ENCODE measurements at regions not wholly inside any gene's neighbourhood (a gene's known extent, or its start where the extent isn't known, plus 50 kb on each side); places are given as distances from the start of the nearest gene placed in this dataset.

DNA sequence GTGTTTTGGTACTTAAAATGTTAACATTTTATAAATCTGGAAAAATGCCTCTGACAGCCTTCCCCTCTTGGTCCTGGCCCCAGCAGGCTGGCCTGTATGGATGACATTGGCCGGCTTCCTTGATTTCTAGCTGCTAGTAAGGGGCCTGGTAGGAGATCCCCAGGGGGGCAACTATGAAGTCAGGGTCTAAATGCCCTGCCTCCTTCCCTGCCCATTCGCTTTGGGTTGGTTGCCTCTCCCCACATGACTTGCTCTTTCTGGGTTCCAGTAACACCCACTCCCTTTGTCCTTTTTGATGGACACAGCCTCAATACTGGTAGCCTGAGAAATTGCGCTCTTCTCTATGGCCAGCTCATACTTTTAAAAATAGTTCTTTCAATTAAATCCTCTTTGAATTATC, 78.0 kb upstream of the MAD2L1 start:
- H3K27ac Mint-ChIP-seq, result no peak overlapping the region; a peak in 1 of 7 replicates
- no peaks in the 10 kb centered on the region for H3K79me1 ChIP-seq (ENCODE audit: insufficient read depth, low read depth, low read length, poor library complexity, severe bottlenecking)
- no peaks in the 10 kb centered on the region for H3K27me3 ChIP-seq (ENCODE audit: insufficient read depth, low read length)
- no peaks in the 10 kb centered on the region for H3K23me2 ChIP-seq (ENCODE audit: insufficient read length, low read depth, low read length, poor library complexity, severe bottlenecking)
- no peak overlapping the region for H4K91ac ChIP-seq (ENCODE audit: insufficient read length, low read depth, low read length)
- no peaks in the 10 kb centered on the region for H3K27me3 Mint-ChIP-seq (ENCODE audit: low read depth)
- no peak overlapping the region for H3K27ac ChIP-seq (ENCODE audit: insufficient read length, low read depth, low read length)
- TF ChIP-seq, protein P1, sequence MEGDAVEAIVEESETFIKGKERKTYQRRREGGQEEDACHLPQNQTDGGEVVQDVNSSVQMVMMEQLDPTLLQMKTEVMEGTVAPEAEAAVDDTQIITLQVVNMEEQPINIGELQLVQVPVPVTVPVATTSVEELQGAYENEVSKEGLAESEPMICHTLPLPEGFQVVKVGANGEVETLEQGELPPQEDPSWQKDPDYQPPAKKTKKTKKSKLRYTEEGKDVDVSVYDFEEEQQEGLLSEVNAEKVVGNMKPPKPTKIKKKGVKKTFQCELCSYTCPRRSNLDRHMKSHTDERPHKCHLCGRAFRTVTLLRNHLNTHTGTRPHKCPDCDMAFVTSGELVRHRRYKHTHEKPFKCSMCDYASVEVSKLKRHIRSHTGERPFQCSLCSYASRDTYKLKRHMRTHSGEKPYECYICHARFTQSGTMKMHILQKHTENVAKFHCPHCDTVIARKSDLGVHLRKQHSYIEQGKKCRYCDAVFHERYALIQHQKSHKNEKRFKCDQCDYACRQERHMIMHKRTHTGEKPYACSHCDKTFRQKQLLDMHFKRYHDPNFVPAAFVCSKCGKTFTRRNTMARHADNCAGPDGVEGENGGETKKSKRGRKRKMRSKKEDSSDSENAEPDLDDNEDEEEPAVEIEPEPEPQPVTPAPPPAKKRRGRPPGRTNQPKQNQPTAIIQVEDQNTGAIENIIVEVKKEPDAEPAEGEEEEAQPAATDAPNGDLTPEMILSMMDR (conservative IDR thresholded peaks at IDR 0.05), result no peak
- H3K9me3 Mint-ChIP-seq, result no peaks in the 10 kb centered on the region; a peak in 1 of 5 replicates
- H3K14ac ChIP-seq (ENCODE audit: insufficient read depth, low read length), result no peak overlapping the region
- no peak overlapping the region for H2BK12ac ChIP-seq (ENCODE audit: insufficient read length, low read depth, low read length)
- no peak overlapping the region for H3K4me3 Mint-ChIP-seq
- H4K5ac ChIP-seq (ENCODE audit: insufficient read length, low read depth, low read length), result no peak overlapping the region
- no peak overlapping the region for H3K56ac ChIP-seq (ENCODE audit: insufficient read length, low read depth, low read length)
- peak; percentile 37 for DNase-seq
- H3K4me2 ChIP-seq (ENCODE audit: insufficient read depth, insufficient read length, low read length), result no peak overlapping the region
- H2AK5ac ChIP-seq (ENCODE audit: insufficient read length, low read length), result no peak overlapping the region
- no peak overlapping the region for H2AFZ ChIP-seq (ENCODE audit: low read length)
- no CpG with 5 or more reads among the region's 3 CpGs for WGBS (ENCODE audit: extremely low coverage, insufficient read length, low lambda C conversion rate)
- no peak overlapping the region for H2BK120ac ChIP-seq (ENCODE audit: low read depth, low read length, poor library complexity, severe bottlenecking)
- no peak overlapping the region for H3T11ph ChIP-seq (ENCODE audit: low read length)
- H2BK20ac ChIP-seq (ENCODE audit: low read depth, low read length, poor library complexity, severe bottlenecking), result no peak overlapping the region
- H3K36me3 Mint-ChIP-seq (ENCODE audit: insufficient read depth in 1 of 3, low read depth in 3 of 3), result no peaks in the 10 kb centered on the region
- H3K23ac ChIP-seq (ENCODE audit: insufficient read length, low read depth, low read length), result no peak overlapping the region
- no peaks in the 10 kb centered on the region for H3K4me1 ChIP-seq (ENCODE audit: insufficient read depth, low read length)
- H3K18ac ChIP-seq (ENCODE audit: insufficient read length, low read depth, low read length), result no peak overlapping the region
- H3K4me1 Mint-ChIP-seq, result peaks cover 0 to 3% of the 10 kb centered on the region in 2 experiments; a peak in 1 of 4 replicates
- H3K9me3 ChIP-seq (ENCODE audit: control insufficient read depth, low read depth, low read length), result no peaks in the 10 kb centered on the region
- H3K79me2 ChIP-seq (ENCODE audit: insufficient read depth, low read length), result no peaks in the 10 kb centered on the region
- no peak overlapping the region for H4K8ac ChIP-seq (replicated peaks; ENCODE audit: insufficient read length, low read depth, low read length)
- no peak overlapping the region for H3K4ac ChIP-seq (ENCODE audit: low read depth, low read length)
- no peak overlapping the region for H3K9ac ChIP-seq (ENCODE audit: extremely low read depth, insufficient read length, low read length)
- H4K20me1 ChIP-seq (ENCODE audit: control insufficient read depth, insufficient read depth, insufficient read length), result no peaks in the 10 kb centered on the region
- no peak overlapping the region for H2BK15ac ChIP-seq (ENCODE audit: low read depth, low read length)
- H2BK5ac ChIP-seq (ENCODE audit: insufficient read length, low read length), result no peak overlapping the region

All from H9 (cell line).